MM.1S (cell line): ENCODE measurements at regions not wholly inside any gene's neighbourhood (a gene's known extent, or its start where the extent isn't known, plus 50 kb on each side); places are given as distances from the start of the nearest gene placed in this dataset.

Experiments
- EZH2 ChIP-seq: fragments of 300-600 bp; sonication (generic); optimal IDR thresholded peaks from 2 replicates; pipeline ENCODE3; 2017; ENCODE audit warnings: low read depth, mild to moderate bottlenecking, antibody characterized with exemption, low read length, mixed read lengths
- EZH2phosphoT487 ChIP-seq: fragments of 300-600 bp; sonication (generic); IDR thresholded peaks from 2 replicates; pipeline ENCODE4 v1.6.1; 2018; ENCODE audit warnings: antibody characterized with exemption, low read length
- TF ChIP-seq, protein P1 (sequence below): fragments of 300-600 bp; sonication (generic); IDR thresholded peaks from 2 replicates; pipeline ENCODE4 v1.5.1; 2016; ENCODE audit warnings: antibody characterized with exemption, low read length, mixed read lengths

GRCh38 chr7:86980223-86980622 is 79.2 kb downstream of the ELAPOR2 start:
- TF ChIP-seq EZH2 = no peak
- TF ChIP-seq, protein P1, sequence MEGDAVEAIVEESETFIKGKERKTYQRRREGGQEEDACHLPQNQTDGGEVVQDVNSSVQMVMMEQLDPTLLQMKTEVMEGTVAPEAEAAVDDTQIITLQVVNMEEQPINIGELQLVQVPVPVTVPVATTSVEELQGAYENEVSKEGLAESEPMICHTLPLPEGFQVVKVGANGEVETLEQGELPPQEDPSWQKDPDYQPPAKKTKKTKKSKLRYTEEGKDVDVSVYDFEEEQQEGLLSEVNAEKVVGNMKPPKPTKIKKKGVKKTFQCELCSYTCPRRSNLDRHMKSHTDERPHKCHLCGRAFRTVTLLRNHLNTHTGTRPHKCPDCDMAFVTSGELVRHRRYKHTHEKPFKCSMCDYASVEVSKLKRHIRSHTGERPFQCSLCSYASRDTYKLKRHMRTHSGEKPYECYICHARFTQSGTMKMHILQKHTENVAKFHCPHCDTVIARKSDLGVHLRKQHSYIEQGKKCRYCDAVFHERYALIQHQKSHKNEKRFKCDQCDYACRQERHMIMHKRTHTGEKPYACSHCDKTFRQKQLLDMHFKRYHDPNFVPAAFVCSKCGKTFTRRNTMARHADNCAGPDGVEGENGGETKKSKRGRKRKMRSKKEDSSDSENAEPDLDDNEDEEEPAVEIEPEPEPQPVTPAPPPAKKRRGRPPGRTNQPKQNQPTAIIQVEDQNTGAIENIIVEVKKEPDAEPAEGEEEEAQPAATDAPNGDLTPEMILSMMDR = no peak
- TF ChIP-seq EZH2phosphoT487 = no peak
